Peyer's patch (tissue), 4 donors: ENCODE measurements at regions not wholly inside any gene's neighbourhood (a gene's known extent, or its start where the extent isn't known, plus 50 kb on each side); places are given as distances from the start of the nearest gene placed in this dataset.

Source experiments
- CTCF ChIP-seq, 6 experiments: fragments of 450-650 bp in 4 of 6; fragments of 200-600 bp in 2 of 6; sonication (generic) in 1 of 6; IDR thresholded peaks; one replicate each; pipeline ENCODE4 v1.5.1; 2017 to 2019; ENCODE audit warnings: antibody characterized with exemption in 6 of 6, mild to moderate bottlenecking in 3 of 6, moderate library complexity in 1 of 6
- POLR2A ChIP-seq, 2 donors: fragments of 450-650 bp; IDR thresholded peaks; one replicate each; pipeline ENCODE4 v1.5.1; 2017; ENCODE audit warnings: antibody characterized with exemption in 2 of 2, mild to moderate bottlenecking in 2 of 2, moderate library complexity in 2 of 2

- TF ChIP-seq CTCF (IDR thresholded peaks at IDR 0.05): no peak
- TF ChIP-seq POLR2A (IDR thresholded peaks at IDR 0.05): no peak
Observed at GRCh38 chr10:110387983-110388686, 83.4 kb upstream of the SMNDC1 start.
